ENCODE measurements at regions not wholly inside any gene's neighbourhood (a gene's known extent, or its start where the extent isn't known, plus 50 kb on each side); places are given as distances from the start of the nearest gene placed in this dataset.

- no peak overlapping the region for H3K27ac ChIP-seq (ENCODE audit: low read depth in 1 of 2, low read length in 2 of 2)
- H3K9me3 ChIP-seq (ENCODE audit: control insufficient read depth in 4 of 4, low read length in 3 of 4) = peaks cover 0 to 9% (median 4%) of the 10 kb centered on the region in 4 donors
- H3K27me3 ChIP-seq (ENCODE audit: control insufficient read depth in 4 of 4, insufficient read depth in 4 of 4, low read length in 3 of 4) = no peaks in the 10 kb centered on the region
- H3K36me3 ChIP-seq (ENCODE audit: control insufficient read depth in 4 of 4, insufficient read depth in 3 of 4, low read depth in 1 of 4, low read length in 3 of 4) = peaks cover 0 to 2% (median 0%) of the 10 kb centered on the region in 4 donors
- 80% methylated on average over 5 of the region's 5 CpGs for WGBS
- H3K4me3 ChIP-seq (ENCODE audit: low read depth in 1 of 3, low read length in 3 of 3) = no peak overlapping the region
- TF ChIP-seq FOXA1 (IDR thresholded peaks at IDR 0.05) = no peak
- TF ChIP-seq ATF3 (IDR thresholded peaks at IDR 0.05) = no peak
- TF ChIP-seq NR2F2 (IDR thresholded peaks at IDR 0.05) = no peak
- TF ChIP-seq CTCF (IDR thresholded peaks at IDR 0.05; ENCODE audit: low read depth, low read length, missing input control) = no peak
- TF ChIP-seq HNF4A (conservative IDR thresholded peaks at IDR 0.05) = no peak
- no peak for TF ChIP-seq TAF1 (conservative IDR thresholded peaks at IDR 0.05)
- TF ChIP-seq HNF4G (IDR thresholded peaks at IDR 0.05) = no peak
- no peak for TF ChIP-seq RAD21 (IDR thresholded peaks at IDR 0.05)
- no peak for TF ChIP-seq SP1 (IDR thresholded peaks at IDR 0.05)
- TF ChIP-seq RXRA (IDR thresholded peaks at IDR 0.05) = no peak
- TF ChIP-seq EGR1 (IDR thresholded peaks at IDR 0.05; ENCODE audit: low read depth in 2 of 2) = no peak
- TF ChIP-seq FOXA2 (IDR thresholded peaks at IDR 0.05) = no peak
- no peak for TF ChIP-seq ZBTB33 (IDR thresholded peaks at IDR 0.05)
- TF ChIP-seq YY1 (IDR thresholded peaks at IDR 0.05) = no peak
- no peak for TF ChIP-seq MAX (IDR thresholded peaks at IDR 0.05)
- no peak for TF ChIP-seq REST (IDR thresholded peaks at IDR 0.05)
- no peak for TF ChIP-seq JUND (IDR thresholded peaks at IDR 0.05)
- no peak for TF ChIP-seq GABPA (IDR thresholded peaks at IDR 0.05 in 1 of 2, conservative IDR thresholded peaks at IDR 0.05 in 1 of 2)
- H3K9ac ChIP-seq (ENCODE audit: low read depth in 1 of 2, low read length in 2 of 2) = no peak overlapping the region
- no peak for DNase-seq (ENCODE audit: low spot score)
- no peaks in the 10 kb centered on the region for H3K4me1 ChIP-seq (ENCODE audit: control insufficient read depth in 4 of 4, insufficient read depth in 4 of 4, low read length in 3 of 4)
These were observed 85.6 kb upstream of the RPH3AL start for GRCh38 chr17:438191-438590.
